B cell (primary cell): ENCODE measurements at regions not wholly inside any gene's neighbourhood (a gene's known extent, or its start where the extent isn't known, plus 50 kb on each side); places are given as distances from the start of the nearest gene placed in this dataset.

Experiments used
- ATAC-seq: fragments of 200-7000 bp; cut with Tn5 transposase; one replicate; pipeline ENCODE4 v1.10.0; 2021; ENCODE audit warnings: low read depth, mild to moderate bottlenecking, moderate number of reproducible peaks, moderate library complexity
- CTCF ChIA-PET: fragments of 350-600 bp; sonication (Branson Sonifier 250); formaldehyde crosslinking; loops from one replicate; lab custom pipeline; 2021; ENCODE audit warnings: antibody characterized with exemption, inconsistent platforms; lab: Charles Lee
- POLR2A ChIA-PET: fragments of 350-600 bp; sonication (Branson Sonifier 250); formaldehyde crosslinking; loops from one replicate; lab custom pipeline; 2021; ENCODE audit warnings: antibody characterized with exemption; lab: Charles Lee
- DNase-seq: peaks from one replicate; pipeline ENCODE4 v3.0.0; 2013
- H2AFZ ChIP-seq: 2 replicates; pipeline ENCODE4 v1.6.1; 2012; ENCODE audit warnings: mild to moderate bottlenecking, low read depth, low read length; ENCODE audit not compliant: insufficient read depth, poor library complexity, severe bottlenecking
- H3K27ac ChIP-seq, 2 donors: 1 replicate in 1 of 2; 2 replicates in 1 of 2; pipeline ENCODE4 v1.5.1; 2012 to 2013; ENCODE audit warnings: low read length in 2 of 2, mild to moderate bottlenecking in 2 of 2, moderate library complexity in 1 of 2
- H3K27me3 ChIP-seq, 4 experiments: fragments of 200-600 bp in 1 of 4; sonication (generic) in 1 of 4; replicated peaks in 1 of 4; 1 replicate in 2 of 4; 2 replicates in 2 of 4; pipeline versions ENCODE4 v1.6.1 to v1.7.0; 2013 to 2016; ENCODE audit warnings: low read length in 3 of 4, mild to moderate bottlenecking in 2 of 4, mixed read lengths in 1 of 4, moderate library complexity in 1 of 4; ENCODE audit not compliant: insufficient read depth in 4 of 4, control insufficient read depth in 3 of 4; ENCODE audit errors: control extremely low read depth in 1 of 4
- H3K36me3 ChIP-seq, 2 experiments: replicated peaks in 1 of 2; 1 replicate in 1 of 2; 2 replicates in 1 of 2; pipeline versions ENCODE4 v1.6.1 to v1.7.1; 2013; ENCODE audit warnings: low read length in 1 of 2; ENCODE audit not compliant: insufficient read depth in 2 of 2, control insufficient read depth in 1 of 2; ENCODE audit errors: control extremely low read depth in 1 of 2, extremely low read depth in 1 of 2
- H3K4me1 ChIP-seq, 2 donors: fragments of 200-600 bp in 1 of 2; sonication (generic) in 1 of 2; 1 replicate in 1 of 2; 2 replicates in 1 of 2; pipeline versions ENCODE4 v1.5.1 to v1.6.1; 2013 to 2017; ENCODE audit warnings: low read length in 2 of 2; ENCODE audit not compliant: control insufficient read depth in 2 of 2, insufficient read depth in 2 of 2
- H3K4me2 ChIP-seq: replicated peaks from 2 replicates; pipeline ENCODE3; 2012; ENCODE audit warnings: mild to moderate bottlenecking, low read depth, low read length; ENCODE audit not compliant: poor library complexity, severe bottlenecking
- H3K4me3 ChIP-seq, 5 experiments: fragments of 200-600 bp in 1 of 5; sonication (generic) in 1 of 5; 1 replicate in 3 of 5; 2 replicates in 2 of 5; pipeline versions ENCODE4 v1.5.1 to v1.7.0; 2011 to 2016; ENCODE audit warnings: low read length in 4 of 5, mild to moderate bottlenecking in 4 of 5, low read depth in 2 of 5, control low read depth in 1 of 5, moderate library complexity in 1 of 5; ENCODE audit not compliant: insufficient read depth in 1 of 5; ENCODE audit errors: control extremely low read depth in 1 of 5, extremely low read depth in 1 of 5
- H3K79me2 ChIP-seq: fragments of 200-600 bp; sonication (generic); one replicate; pipeline ENCODE4 v1.6.0; 2016; ENCODE audit warnings: low read length; ENCODE audit not compliant: control insufficient read depth, insufficient read depth
- H3K9ac ChIP-seq: fragments of 200-600 bp; sonication (generic); 2 replicates; pipeline ENCODE4 v1.6.1; 2017; ENCODE audit warnings: mild to moderate bottlenecking, low read length, moderate library complexity
- H3K9me3 ChIP-seq, 3 donors: one replicate each; pipeline versions ENCODE4 v1.6.1 to v1.7.1; 2013; ENCODE audit warnings: low read length in 2 of 3; ENCODE audit not compliant: control insufficient read depth in 2 of 3, insufficient read depth in 1 of 3; ENCODE audit errors: control extremely low read depth in 1 of 3
- H4K20me1 ChIP-seq: 2 replicates; pipeline ENCODE4 v1.6.0; 2012; ENCODE audit warnings: mild to moderate bottlenecking, low read length; ENCODE audit not compliant: insufficient read depth, control insufficient read depth, poor library complexity, severe bottlenecking
- H3K27ac Mint-ChIP-seq: one replicate; pipeline ENCODE4 v1.8.0; 2021; ENCODE audit warnings: mixed read lengths
- H3K27me3 Mint-ChIP-seq: one replicate; pipeline ENCODE4 v1.8.0; 2021; ENCODE audit warnings: mixed read lengths
- H3K4me1 Mint-ChIP-seq: one replicate; pipeline ENCODE4 v1.8.0; 2021; ENCODE audit warnings: mixed read lengths
- H3K4me3 Mint-ChIP-seq: one replicate; pipeline ENCODE4 v1.8.0; 2021; ENCODE audit warnings: mixed read lengths
- H3K9me3 Mint-ChIP-seq: one replicate; pipeline ENCODE4 v1.8.0; 2022; ENCODE audit warnings: mixed read lengths; ENCODE audit not compliant: insufficient read depth
- CTCF ChIP-seq: fragments of 200-600 bp; IDR thresholded peaks from one replicate; pipeline ENCODE4 v1.8.0; 2022; ENCODE audit warnings: antibody characterized with exemption, mild to moderate bottlenecking
- EZH2 ChIP-seq: IDR thresholded peaks from 2 replicates; pipeline ENCODE4 v1.6.1; 2012; ENCODE audit warnings: borderline replicate concordance, low read depth, mild to moderate bottlenecking, moderate library complexity, low read length; ENCODE audit not compliant: insufficient read depth, poor library complexity, severe bottlenecking
- WGBS: methylation state at CpG from one replicate; pipeline ENCODE4 v1.1.5; 2013; ENCODE audit warnings: missing lambda C conversion rate; ENCODE audit not compliant: insufficient coverage; 5-methylcytosine and 5-hydroxymethylcytosine counted together
- intact Hi-C: fragments of 100-400 bp; cut with micrococcal nuclease; formaldehyde crosslinking; loops from one replicate; pipeline ENCODE4 v1.10.0; 2022

- no peak for DNase-seq
- ChIA-PET CTCF (interaction anchor here (1.3 to 2.4 kb wide), 2 partner anchors 14 to 82 kb away, joined by 4 to 6 read pairs; no protein-coding TSS in a partner anchor), POLR2A (no interaction called here)
- TF ChIP-seq EZH2: no peak
- TF ChIP-seq CTCF: no peak
- peaks cover 4% of the 10 kb centered on the region for H3K4me1 Mint-ChIP-seq
- Histone ChIP-seq H3K9me3 (no peaks in the 10 kb centered on the region), H3K4me2 (no peak overlapping the region), H3K27ac (no peak overlapping the region), H4K20me1 (no peaks in the 10 kb centered on the region), H3K36me3 (no peaks in the 10 kb centered on the region), H3K79me2 (no peaks in the 10 kb centered on the region), H3K4me3 (no peak overlapping the region), H3K9ac (no peak overlapping the region), H3K27me3 (no peaks in the 10 kb centered on the region), H3K4me1 (no peaks in the 10 kb centered on the region), H2AFZ (peak overlapping the region; percentile 41)
- intact Hi-C loops: no loop called here
- peaks cover 3% of the 10 kb centered on the region for H3K27me3 Mint-ChIP-seq
- no peak for ATAC-seq
- no peak overlapping the region for H3K27ac Mint-ChIP-seq
- H3K9me3 Mint-ChIP-seq: no peaks in the 10 kb centered on the region
- WGBS: 73% methylated on average over 4 of the region's 4 CpGs
- no peak overlapping the region for H3K4me3 Mint-ChIP-seq
These were observed 76.1 kb upstream of the SLC2A1 start for GRCh38 chr1:43034778-43035177.

- Histone ChIP-seq H2AFZ (peak overlapping the region; percentile 13), H3K9ac (no peak overlapping the region), H4K20me1 (no peaks in the 10 kb centered on the region), H3K79me2 (no peaks in the 10 kb centered on the region), H3K36me3 (no peaks in the 10 kb centered on the region), H3K4me1 (no peaks in the 10 kb centered on the region), H3K27ac (no peak overlapping the region), H3K4me3 (no peak overlapping the region), H3K4me2 (no peak overlapping the region), H3K9me3 (no peaks in the 10 kb centered on the region), H3K27me3 (peaks cover 0 to 3% (median under 1%) of the 10 kb centered on the region in 4 experiments)
- peaks cover 4% of the 10 kb centered on the region for H3K4me1 Mint-ChIP-seq
- TF ChIP-seq EZH2 (no peak), CTCF (no peak)
- no CpG with 5 or more reads among the region's 3 CpGs for WGBS
- no peak overlapping the region for H3K27ac Mint-ChIP-seq
- no peak overlapping the region for H3K4me3 Mint-ChIP-seq
- CTCF ChIA-PET: interaction anchor here (1.0 to 2.4 kb wide), 3 partner anchors 14 to 111 kb away, joined by 4 to 8 read pairs (median 6); no protein-coding TSS in a partner anchor
- ATAC-seq: no peak
- intact Hi-C loops: no loop called here
- H3K27me3 Mint-ChIP-seq: peaks cover 3% of the 10 kb centered on the region
- POLR2A ChIA-PET: no interaction called here
- DNase-seq: no peak
- H3K9me3 Mint-ChIP-seq: no peaks in the 10 kb centered on the region
These were observed 75.6 kb upstream of the SLC2A1 start for GRCh38 chr1:43034195-43034658.
